Body of pancreas (tissue), 4 donors: ENCODE measurements at regions not wholly inside any gene's neighbourhood (a gene's known extent, or its start where the extent isn't known, plus 50 kb on each side); places are given as distances from the start of the nearest gene placed in this dataset.

Experiments used
- POLR2A ChIP-seq, 3 donors: fragments of 450-650 bp; IDR thresholded peaks; one replicate each; pipeline ENCODE4 v1.6.1; 2016; ENCODE audit warnings: antibody characterized with exemption in 3 of 3, mild to moderate bottlenecking in 2 of 3
- TF ChIP-seq, protein P1 (sequence below), 7 experiments: fragments of 450-650 bp in 4 of 7; fragments of 200-600 bp in 3 of 7; sonication (generic) in 3 of 7; IDR thresholded peaks; one replicate each; pipeline ENCODE4 v1.5.1; 2016 to 2019; ENCODE audit warnings: antibody characterized with exemption in 7 of 7

DNA sequence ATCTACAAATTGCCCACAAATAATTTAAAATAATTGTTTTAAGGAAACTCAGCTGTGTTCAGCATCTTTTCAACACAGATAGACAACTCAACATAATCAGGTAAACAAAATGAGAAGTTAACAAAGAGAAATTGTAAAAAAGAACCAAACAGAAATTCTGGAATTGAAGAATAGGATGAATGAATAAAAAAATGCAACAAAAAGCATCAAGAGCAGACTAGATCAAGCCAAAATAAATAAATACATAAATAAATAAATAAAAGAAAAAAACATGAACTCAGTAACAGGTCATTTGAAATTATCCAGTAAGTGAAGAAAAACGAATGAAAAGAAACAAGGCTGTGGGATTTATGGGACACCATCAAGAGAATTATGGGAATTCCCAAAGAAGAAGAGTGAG, 94.0 kb upstream of the CDK6 start:
- TF ChIP-seq, protein P1, sequence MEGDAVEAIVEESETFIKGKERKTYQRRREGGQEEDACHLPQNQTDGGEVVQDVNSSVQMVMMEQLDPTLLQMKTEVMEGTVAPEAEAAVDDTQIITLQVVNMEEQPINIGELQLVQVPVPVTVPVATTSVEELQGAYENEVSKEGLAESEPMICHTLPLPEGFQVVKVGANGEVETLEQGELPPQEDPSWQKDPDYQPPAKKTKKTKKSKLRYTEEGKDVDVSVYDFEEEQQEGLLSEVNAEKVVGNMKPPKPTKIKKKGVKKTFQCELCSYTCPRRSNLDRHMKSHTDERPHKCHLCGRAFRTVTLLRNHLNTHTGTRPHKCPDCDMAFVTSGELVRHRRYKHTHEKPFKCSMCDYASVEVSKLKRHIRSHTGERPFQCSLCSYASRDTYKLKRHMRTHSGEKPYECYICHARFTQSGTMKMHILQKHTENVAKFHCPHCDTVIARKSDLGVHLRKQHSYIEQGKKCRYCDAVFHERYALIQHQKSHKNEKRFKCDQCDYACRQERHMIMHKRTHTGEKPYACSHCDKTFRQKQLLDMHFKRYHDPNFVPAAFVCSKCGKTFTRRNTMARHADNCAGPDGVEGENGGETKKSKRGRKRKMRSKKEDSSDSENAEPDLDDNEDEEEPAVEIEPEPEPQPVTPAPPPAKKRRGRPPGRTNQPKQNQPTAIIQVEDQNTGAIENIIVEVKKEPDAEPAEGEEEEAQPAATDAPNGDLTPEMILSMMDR (IDR thresholded peaks at IDR 0.05), result no peak
- TF ChIP-seq POLR2A (IDR thresholded peaks at IDR 0.05), result no peak
